Kidney (tissue), 13 donors: ENCODE measurements at regions not wholly inside any gene's neighbourhood (a gene's known extent, or its start where the extent isn't known, plus 50 kb on each side); places are given as distances from the start of the nearest gene placed in this dataset.

ENCODE experiments used
- DNase-seq, 5 donors: peaks; one replicate each; pipeline ENCODE4 v3.0.0-alpha.2; 2013 to 2020
- FAIRE-seq: peaks from 2 replicates; lab custom pipeline; 2012; peaks lifted over from hg19 to GRCh38; lab: Jason Lieb, UNC
- H3K27ac ChIP-seq, 2 donors: one replicate each; pipeline ENCODE4 v1.7.0; 2013; ENCODE audit warnings: low read depth in 2 of 2, low read length in 2 of 2, inconsistent platforms in 1 of 2
- H3K27me3 ChIP-seq: one replicate; pipeline ENCODE4 v1.7.1; 2013; ENCODE audit warnings: low read length, inconsistent platforms; ENCODE audit not compliant: control insufficient read depth, insufficient read depth
- H3K36me3 ChIP-seq, 3 donors: one replicate each; pipeline versions ENCODE4 v1.7.0 to v1.7.1; 2013; ENCODE audit warnings: low read length in 3 of 3, control low read depth in 1 of 3, inconsistent platforms in 1 of 3; ENCODE audit not compliant: insufficient read depth in 3 of 3, control insufficient read depth in 2 of 3
- H3K4me1 ChIP-seq, 3 donors: one replicate each; pipeline versions ENCODE4 v1.7.0 to v1.7.1; 2013; ENCODE audit warnings: low read length in 3 of 3, inconsistent platforms in 1 of 3, low read depth in 1 of 3; ENCODE audit not compliant: control insufficient read depth in 2 of 3, insufficient read depth in 2 of 3
- H3K4me3 ChIP-seq, 3 donors: one replicate each; pipeline versions ENCODE4 v1.7.0 to v1.8.1; 2013; ENCODE audit warnings: low read length in 3 of 3, control low read depth in 1 of 3, inconsistent platforms in 1 of 3
- H3K9ac ChIP-seq, 3 donors: one replicate each; pipeline versions ENCODE4 v1.7.0 to v1.7.1; 2013; ENCODE audit warnings: low read length in 3 of 3, control low read depth in 1 of 3, inconsistent platforms in 1 of 3
- H3K9me3 ChIP-seq, 3 donors: one replicate each; pipeline versions ENCODE4 v1.7.0 to v1.7.1; 2013; ENCODE audit warnings: low read length in 3 of 3, control low read depth in 1 of 3, inconsistent platforms in 1 of 3; ENCODE audit not compliant: control insufficient read depth in 2 of 3, insufficient read depth in 1 of 3
- CTCF ChIP-seq: IDR thresholded peaks from 3 replicates; pipeline ENCODE4 v1.5.1; 2012; ENCODE audit warnings: mild to moderate bottlenecking, moderate library complexity, borderline replicate concordance; ENCODE audit not compliant: insufficient read depth; ENCODE audit errors: extremely low read depth
- intact Hi-C: fragments of 100-400 bp; cut with DNase I; formaldehyde crosslinking; loops from one replicate; pipeline ENCODE4 v1.11.1; 2022
- donor health status: control.
- donor health status: control.
- donor health status: control.
- donor health status: control.
- donor health status: control.
- donor health status: DM: yes; HTN: yes; CAD: no.
- donor health status: Normal renal cell carcinoma (clear cell type).

GRCh38 chr5:17880869-17881268, 246.6 kb downstream of the TAF11L14 start:
- Histone ChIP-seq H3K4me1 (no peaks in the 10 kb centered on the region), H3K9ac (no peak overlapping the region), H3K27ac (no peak overlapping the region), H3K27me3 (no peaks in the 10 kb centered on the region), H3K9me3 (no peaks in the 10 kb centered on the region), H3K4me3 (no peak overlapping the region), H3K36me3 (no peaks in the 10 kb centered on the region)
- DNase-seq: no peak
- intact Hi-C loops: no loop called here
- no peak for TF ChIP-seq CTCF
- no peak for FAIRE-seq

- intact Hi-C loops: no loop called here
- no peaks in the 10 kb centered on the region for H3K27me3 ChIP-seq
- H3K4me1 ChIP-seq: no peaks in the 10 kb centered on the region
- H3K4me3 ChIP-seq: no peak overlapping the region
- FAIRE-seq: no peak
- DNase-seq: no peak
- TF ChIP-seq CTCF: no peak
- no peak overlapping the region for H3K27ac ChIP-seq
- no peak overlapping the region for H3K9ac ChIP-seq
- no peaks in the 10 kb centered on the region for H3K36me3 ChIP-seq
- no peaks in the 10 kb centered on the region for H3K9me3 ChIP-seq
These were observed 248.7 kb downstream of the TAF11L14 start for GRCh38 chr5:17882760-17883488.

GRCh38 chr5:17888155-17888554, 253.9 kb downstream of the TAF11L14 start:
- Histone ChIP-seq H3K9me3 (no peaks in the 10 kb centered on the region), H3K9ac (no peak overlapping the region), H3K36me3 (no peaks in the 10 kb centered on the region), H3K27me3 (no peaks in the 10 kb centered on the region), H3K4me3 (no peak overlapping the region), H3K4me1 (no peaks in the 10 kb centered on the region), H3K27ac (no peak overlapping the region)
- no peak for FAIRE-seq
- no peak for TF ChIP-seq CTCF
- DNase-seq: no peak
- intact Hi-C loops: no loop called here

GRCh38 chr5:17890501-17890900, 256.2 kb downstream of the TAF11L14 start:
- no peaks in the 10 kb centered on the region for H3K9me3 ChIP-seq
- FAIRE-seq (no peak), DNase-seq (no peak)
- H3K27me3 ChIP-seq: no peaks in the 10 kb centered on the region
- H3K36me3 ChIP-seq: no peaks in the 10 kb centered on the region
- no peaks in the 10 kb centered on the region for H3K4me1 ChIP-seq
- H3K4me3 ChIP-seq: no peak overlapping the region
- H3K27ac ChIP-seq: no peak overlapping the region
- no peak overlapping the region for H3K9ac ChIP-seq
- intact Hi-C loops: no loop called here
- TF ChIP-seq CTCF: no peak
